Type B pancreatic cell (in vitro differentiated cells): ENCODE measurements at regions not wholly inside any gene's neighbourhood (a gene's known extent, or its start where the extent isn't known, plus 50 kb on each side); places are given as distances from the start of the nearest gene placed in this dataset.
"Not testable (repeated sequence)": the region's sequence is repeated elsewhere in the genome, so short reads cannot be mapped to it uniquely, and the experiment has no call there.

Experiments
- DNase-seq: peaks from one replicate; pipeline ENCODE4 v3.0.0; 2021; ENCODE audit warnings: mixed read lengths; ENCODE audit not compliant: unreplicated experiment; ENCODE audit errors: extremely low spot score
- H3K27ac Mint-ChIP-seq: 2 replicates; pipeline ENCODE4 v1.8.0; 2021; ENCODE audit warnings: mild to moderate bottlenecking, mixed read lengths
- H3K27me3 Mint-ChIP-seq: 2 replicates; pipeline ENCODE4 v1.8.0; 2021; ENCODE audit warnings: mixed read lengths
- H3K36me3 Mint-ChIP-seq: 2 replicates; pipeline ENCODE4 v1.8.0; 2021; ENCODE audit warnings: mixed read lengths
- H3K4me1 Mint-ChIP-seq: one replicate; pipeline ENCODE4 v1.8.0; 2021; ENCODE audit warnings: mixed read lengths; ENCODE audit not compliant: unreplicated experiment
- H3K4me3 Mint-ChIP-seq: 2 replicates; pipeline ENCODE4 v1.8.0; 2021; ENCODE audit warnings: mild to moderate bottlenecking, mixed read lengths
- H3K9me3 Mint-ChIP-seq: 2 replicates; pipeline ENCODE4 v1.8.0; 2021; ENCODE audit warnings: mixed read lengths
- TF ChIP-seq, protein P1 (sequence below): fragments of 200-600 bp; sonication (generic); conservative IDR thresholded peaks from 2 replicates; pipeline ENCODE4 v1.5.0; 2021; ENCODE audit warnings: antibody characterized with exemption, mild to moderate bottlenecking

DNA sequence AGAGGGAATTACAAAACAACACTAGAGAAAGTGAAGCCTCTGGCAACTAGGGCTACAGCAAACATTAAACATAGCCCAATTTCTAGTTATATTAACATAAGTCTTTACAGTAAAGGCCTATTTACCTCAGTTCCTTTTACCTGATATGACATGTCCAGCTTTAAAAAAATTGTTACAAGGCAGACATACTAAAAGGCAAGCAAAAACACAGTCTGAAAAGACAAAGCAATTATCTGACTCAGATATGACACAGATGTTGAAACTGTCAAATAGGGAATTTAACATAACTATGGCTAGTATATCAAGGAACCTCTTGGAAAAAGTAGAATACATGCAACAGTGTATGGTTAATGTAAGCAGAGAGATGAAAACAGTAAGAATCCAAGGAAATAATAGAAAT lies 238.6 kb downstream of the RAP2B start:
- Mint-ChIP-seq H3K9me3 (no peaks in the 10 kb centered on the region), H3K36me3 (no peaks in the 10 kb centered on the region), H3K4me1 (no peaks in the 10 kb centered on the region), H3K27me3 (no peaks in the 10 kb centered on the region), H3K4me3 (no peak overlapping the region), H3K27ac (no peak overlapping the region)
- DNase-seq, result no peak
- TF ChIP-seq, protein P1, sequence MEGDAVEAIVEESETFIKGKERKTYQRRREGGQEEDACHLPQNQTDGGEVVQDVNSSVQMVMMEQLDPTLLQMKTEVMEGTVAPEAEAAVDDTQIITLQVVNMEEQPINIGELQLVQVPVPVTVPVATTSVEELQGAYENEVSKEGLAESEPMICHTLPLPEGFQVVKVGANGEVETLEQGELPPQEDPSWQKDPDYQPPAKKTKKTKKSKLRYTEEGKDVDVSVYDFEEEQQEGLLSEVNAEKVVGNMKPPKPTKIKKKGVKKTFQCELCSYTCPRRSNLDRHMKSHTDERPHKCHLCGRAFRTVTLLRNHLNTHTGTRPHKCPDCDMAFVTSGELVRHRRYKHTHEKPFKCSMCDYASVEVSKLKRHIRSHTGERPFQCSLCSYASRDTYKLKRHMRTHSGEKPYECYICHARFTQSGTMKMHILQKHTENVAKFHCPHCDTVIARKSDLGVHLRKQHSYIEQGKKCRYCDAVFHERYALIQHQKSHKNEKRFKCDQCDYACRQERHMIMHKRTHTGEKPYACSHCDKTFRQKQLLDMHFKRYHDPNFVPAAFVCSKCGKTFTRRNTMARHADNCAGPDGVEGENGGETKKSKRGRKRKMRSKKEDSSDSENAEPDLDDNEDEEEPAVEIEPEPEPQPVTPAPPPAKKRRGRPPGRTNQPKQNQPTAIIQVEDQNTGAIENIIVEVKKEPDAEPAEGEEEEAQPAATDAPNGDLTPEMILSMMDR, result no peak

DNA sequence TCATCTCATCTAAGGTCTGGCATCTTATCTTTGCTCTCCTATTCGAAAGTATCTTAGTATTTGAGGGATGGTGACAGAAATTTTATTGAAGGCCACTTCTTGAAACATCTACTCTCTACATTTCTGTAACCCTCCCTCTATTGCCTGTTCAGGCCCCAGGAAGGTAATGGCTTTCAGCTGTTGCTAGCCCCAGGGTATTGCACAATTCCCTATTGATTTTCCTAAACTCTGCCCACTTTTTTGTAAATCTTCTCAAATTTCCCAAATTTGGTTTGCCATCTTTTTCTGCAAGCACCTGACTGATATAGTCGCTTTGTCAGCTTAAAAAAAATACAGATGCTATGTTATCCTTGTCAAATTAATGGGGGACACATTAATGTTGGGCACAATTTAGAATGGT lies 242.1 kb downstream of the RAP2B start:
- TF ChIP-seq, protein P1, result no peak
- no peak for DNase-seq
- Mint-ChIP-seq H3K27me3 (no peaks in the 10 kb centered on the region), H3K9me3 (no peaks in the 10 kb centered on the region), H3K36me3 (no peaks in the 10 kb centered on the region), H3K4me3 (no peak overlapping the region), H3K4me1 (no peaks in the 10 kb centered on the region), H3K27ac (no peak overlapping the region)

DNA sequence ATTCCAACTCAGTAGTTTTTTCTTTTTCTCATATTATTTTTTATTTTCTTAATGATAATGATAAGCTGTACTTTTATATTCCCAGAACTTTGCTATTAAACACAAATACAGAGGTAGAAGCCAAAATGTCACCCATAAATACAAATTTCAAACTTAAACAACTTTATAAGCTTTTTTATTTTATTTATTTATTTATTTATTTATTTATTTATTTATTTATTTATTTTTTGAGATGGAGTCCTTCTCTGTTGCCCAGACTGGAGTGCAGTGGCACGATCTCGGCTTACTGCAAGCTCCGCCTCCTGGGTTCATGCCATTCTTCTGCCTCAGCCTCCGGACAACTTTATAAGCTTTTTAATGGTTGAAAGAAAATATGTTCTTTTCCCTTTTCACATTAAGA lies 243.3 kb downstream of the RAP2B start:
- H3K4me1 Mint-ChIP-seq, result not testable (repeated sequence)

DNA sequence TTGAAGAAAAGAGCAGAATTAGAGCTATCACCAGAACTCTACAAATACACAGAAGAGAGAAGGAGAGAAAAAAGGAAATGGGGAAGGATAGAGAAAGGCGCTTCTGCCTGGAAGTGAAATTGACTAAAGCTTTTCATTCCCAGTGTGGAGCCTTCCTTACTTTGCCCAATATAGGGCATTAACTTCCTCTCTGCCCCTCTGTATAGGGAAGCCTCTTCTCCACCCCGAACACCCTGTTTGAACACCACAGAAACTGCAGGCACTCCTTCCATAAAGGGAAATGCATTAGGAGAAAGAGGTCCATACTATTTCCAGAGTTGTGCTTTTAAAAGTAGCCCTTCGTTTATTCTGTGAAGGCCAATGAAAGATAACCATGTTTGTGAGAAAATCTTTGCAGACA lies 248.5 kb downstream of the RAP2B start:
- no peaks in the 10 kb centered on the region for H3K9me3 Mint-ChIP-seq
- H3K4me3 Mint-ChIP-seq, result no peak overlapping the region
- no peaks in the 10 kb centered on the region for H3K27me3 Mint-ChIP-seq
- TF ChIP-seq, protein P1, result no peak
- H3K36me3 Mint-ChIP-seq, result no peaks in the 10 kb centered on the region
- no peak overlapping the region for H3K27ac Mint-ChIP-seq
- H3K4me1 Mint-ChIP-seq, result no peaks in the 10 kb centered on the region
- DNase-seq, result no peak

More for the DNA sequence above, 243.3 kb downstream of the RAP2B start:
- not testable (repeated sequence) for DNase-seq, H3K27me3 Mint-ChIP-seq, H3K36me3 Mint-ChIP-seq, H3K9me3 Mint-ChIP-seq, H3K4me3 Mint-ChIP-seq, H3K27ac Mint-ChIP-seq

DNA sequence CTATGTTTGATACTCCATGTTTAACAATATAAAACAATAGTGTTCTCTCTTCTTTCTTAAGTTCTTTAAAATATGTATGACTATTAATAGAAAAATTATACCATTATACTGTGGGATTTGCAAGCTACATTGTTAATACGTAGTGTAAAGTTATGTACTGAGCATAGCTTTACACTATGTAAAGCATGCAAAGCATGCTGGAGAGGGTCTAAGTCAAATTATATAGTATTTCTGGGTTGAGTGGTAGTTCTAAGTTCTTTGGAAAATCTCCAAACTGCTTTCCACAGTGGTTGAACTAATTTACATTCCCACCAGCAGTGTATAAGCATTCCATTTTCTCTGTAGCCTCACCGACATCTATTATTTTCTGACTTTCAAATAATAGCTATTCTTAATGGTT lies 253.0 kb downstream of the RAP2B start:
- DNase-seq, result no peak
- Mint-ChIP-seq H3K9me3 (no peaks in the 10 kb centered on the region), H3K36me3 (no peaks in the 10 kb centered on the region), H3K4me1 (no peaks in the 10 kb centered on the region), H3K4me3 (no peak overlapping the region), H3K27ac (no peak overlapping the region), H3K27me3 (no peaks in the 10 kb centered on the region)
- TF ChIP-seq, protein P1, result no peak

DNA sequence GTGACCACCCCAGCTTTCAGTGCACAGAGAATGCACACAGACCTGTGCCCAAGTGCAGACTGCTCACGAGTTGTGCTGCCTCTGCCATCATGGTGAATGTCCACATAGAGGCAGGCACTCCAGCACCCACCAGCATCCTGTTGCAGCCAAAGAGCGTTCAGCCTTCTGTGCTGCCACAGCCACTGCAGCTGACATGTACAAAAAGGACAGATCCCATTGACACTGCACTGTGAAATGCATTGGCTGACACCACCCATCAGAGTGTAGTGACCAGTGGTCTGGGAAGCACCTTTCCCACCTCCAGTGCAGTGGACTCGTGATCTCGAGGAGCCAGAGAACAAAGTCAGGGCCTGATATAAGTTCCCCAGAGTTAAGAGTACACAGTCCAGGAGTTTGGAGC lies 260.3 kb downstream of the RAP2B start:
- TF ChIP-seq, protein P1, result no peak
- H3K27me3 Mint-ChIP-seq, result no peaks in the 10 kb centered on the region

DNA sequence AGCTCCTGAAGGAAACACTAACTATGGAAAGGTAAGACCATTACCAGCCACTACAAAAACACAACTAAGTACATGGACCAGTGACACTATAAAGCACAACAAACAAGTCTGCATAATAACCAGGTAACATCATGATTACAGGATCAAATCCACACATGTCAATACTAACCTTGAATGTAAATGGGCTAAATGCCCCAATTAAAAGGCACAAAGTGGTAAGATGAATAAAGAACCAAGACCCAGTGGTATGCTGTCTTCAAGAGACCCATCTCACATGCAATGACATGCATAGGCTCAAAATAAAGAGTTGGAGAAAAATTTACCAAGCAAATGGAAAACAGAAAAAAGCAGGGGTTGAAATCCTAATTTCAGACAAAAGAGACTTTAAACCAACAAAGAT lies 261.8 kb downstream of the RAP2B start:
- not testable (repeated sequence) for H3K27me3 Mint-ChIP-seq, H3K36me3 Mint-ChIP-seq, H3K4me1 Mint-ChIP-seq, DNase-seq, H3K4me3 Mint-ChIP-seq, H3K27ac Mint-ChIP-seq
- peaks cover 13% of the 10 kb centered on the region for H3K9me3 Mint-ChIP-seq

More for the DNA sequence above, 260.3 kb downstream of the RAP2B start:
- DNase-seq, result no peak
- Mint-ChIP-seq H3K4me1 (no peaks in the 10 kb centered on the region), H3K4me3 (no peak overlapping the region), H3K27ac (no peak overlapping the region), H3K9me3 (peaks cover 13% of the 10 kb centered on the region), H3K36me3 (no peaks in the 10 kb centered on the region)
